ENCODE measurements at regions not wholly inside any gene's neighbourhood (a gene's known extent, or its start where the extent isn't known, plus 50 kb on each side); places are given as distances from the start of the nearest gene placed in this dataset.
"Not testable (repeated sequence)": the region's sequence is repeated elsewhere in the genome, so short reads cannot be mapped to it uniquely, and the experiment has no call there.

DNA sequence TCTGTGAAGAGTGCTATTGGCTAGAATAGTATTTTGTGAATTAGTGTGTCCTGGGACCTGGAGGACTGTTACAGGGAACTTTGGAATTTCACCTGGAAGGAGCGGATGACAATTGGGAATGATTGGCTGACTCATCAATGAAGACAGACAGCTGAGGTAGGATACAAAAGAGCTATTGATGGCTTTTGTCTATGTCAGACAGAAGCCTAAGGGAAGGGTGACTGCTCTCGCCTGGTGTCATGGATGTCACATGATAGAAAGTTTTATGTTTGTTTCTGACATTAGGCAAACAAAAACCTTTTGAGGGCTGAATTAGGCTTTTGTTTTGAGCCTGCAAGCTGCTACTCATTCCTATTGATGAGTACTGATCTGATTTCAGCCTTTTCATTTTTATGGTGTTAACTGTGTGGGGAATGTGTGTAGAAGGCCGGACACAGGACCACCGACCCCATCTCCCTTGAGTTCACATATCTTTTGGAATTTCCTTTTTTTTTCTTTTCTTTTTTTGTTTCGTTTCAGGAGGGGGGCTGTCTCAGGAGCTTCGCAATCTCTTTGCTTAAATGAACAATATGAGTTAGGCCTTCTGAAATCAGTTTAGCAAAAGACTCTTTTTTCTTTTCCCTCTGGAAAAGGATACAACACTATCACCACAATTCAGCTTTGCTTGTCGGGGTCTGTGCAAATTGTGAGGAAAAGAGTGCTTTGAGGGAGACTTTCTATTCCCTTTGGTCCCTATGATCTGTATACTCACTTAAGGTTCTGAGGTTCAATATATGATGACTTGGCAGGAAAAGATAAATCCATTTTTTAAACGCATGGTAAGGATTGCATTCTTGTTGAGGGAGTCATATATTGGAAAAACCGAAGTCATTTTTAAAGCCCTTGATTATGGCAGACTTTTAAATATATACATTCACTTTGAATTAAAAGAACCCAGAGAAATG is 207.9 kb upstream of the FIGN start:
- intact Hi-C loops (cut with DNase I) = no loop called here
- no peaks in the 10 kb centered on the region for H3K4me1 ChIP-seq (replicated peaks)
- no peak for DNase-seq (ENCODE audit: low spot score)
- H3K4me3 ChIP-seq = no peak overlapping the region
- no peak overlapping the region for H3K27ac ChIP-seq
- H3K9me3 ChIP-seq = no peaks in the 10 kb centered on the region
- H3K36me3 ChIP-seq = no peaks in the 10 kb centered on the region
- no peaks in the 10 kb centered on the region for H3K27me3 ChIP-seq (replicated peaks; ENCODE audit: insufficient read depth)
- WGBS = 76% methylated on average over 9 of the region's 9 CpGs
- TF ChIP-seq POLR2A (IDR thresholded peaks at IDR 0.05) = no peak

DNA sequence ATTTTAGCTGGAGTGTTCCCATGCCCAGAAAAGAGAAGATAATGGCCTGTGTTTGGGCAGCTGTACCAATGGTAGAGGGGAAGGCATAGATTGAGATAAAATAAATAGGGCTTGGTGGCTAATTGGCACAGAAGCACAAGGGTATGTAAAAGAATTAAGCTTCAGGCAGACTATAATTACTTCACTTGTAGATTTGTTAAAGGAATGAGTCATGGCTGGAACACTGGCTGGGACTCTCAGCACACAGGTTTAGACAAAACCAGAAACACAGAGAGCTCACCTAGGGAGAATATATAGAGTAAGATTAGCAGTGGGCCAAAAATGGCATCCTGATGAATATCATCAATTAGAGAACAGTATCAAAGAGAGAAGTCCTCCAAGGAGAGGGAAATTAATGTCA is 198.3 kb upstream of the FIGN start:
- Histone ChIP-seq H3K36me3 (no peaks in the 10 kb centered on the region), H3K27ac (no peak overlapping the region), H3K4me1 (replicated peaks) (no peaks in the 10 kb centered on the region), H3K9me3 (no peaks in the 10 kb centered on the region), H3K4me3 (no peak overlapping the region), H3K27me3 (replicated peaks; ENCODE audit: insufficient read depth) (no peaks in the 10 kb centered on the region)
- intact Hi-C loops (cut with DNase I) = no loop called here
- DNase-seq (ENCODE audit: low spot score) = no peak
- TF ChIP-seq POLR2AphosphoS5 (IDR thresholded peaks at IDR 0.05) (no peak), POLR2A (IDR thresholded peaks at IDR 0.05) (no peak)
- TF ChIP-seq, protein P1, sequence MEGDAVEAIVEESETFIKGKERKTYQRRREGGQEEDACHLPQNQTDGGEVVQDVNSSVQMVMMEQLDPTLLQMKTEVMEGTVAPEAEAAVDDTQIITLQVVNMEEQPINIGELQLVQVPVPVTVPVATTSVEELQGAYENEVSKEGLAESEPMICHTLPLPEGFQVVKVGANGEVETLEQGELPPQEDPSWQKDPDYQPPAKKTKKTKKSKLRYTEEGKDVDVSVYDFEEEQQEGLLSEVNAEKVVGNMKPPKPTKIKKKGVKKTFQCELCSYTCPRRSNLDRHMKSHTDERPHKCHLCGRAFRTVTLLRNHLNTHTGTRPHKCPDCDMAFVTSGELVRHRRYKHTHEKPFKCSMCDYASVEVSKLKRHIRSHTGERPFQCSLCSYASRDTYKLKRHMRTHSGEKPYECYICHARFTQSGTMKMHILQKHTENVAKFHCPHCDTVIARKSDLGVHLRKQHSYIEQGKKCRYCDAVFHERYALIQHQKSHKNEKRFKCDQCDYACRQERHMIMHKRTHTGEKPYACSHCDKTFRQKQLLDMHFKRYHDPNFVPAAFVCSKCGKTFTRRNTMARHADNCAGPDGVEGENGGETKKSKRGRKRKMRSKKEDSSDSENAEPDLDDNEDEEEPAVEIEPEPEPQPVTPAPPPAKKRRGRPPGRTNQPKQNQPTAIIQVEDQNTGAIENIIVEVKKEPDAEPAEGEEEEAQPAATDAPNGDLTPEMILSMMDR (IDR thresholded peaks at IDR 0.05) = no peak

DNA sequence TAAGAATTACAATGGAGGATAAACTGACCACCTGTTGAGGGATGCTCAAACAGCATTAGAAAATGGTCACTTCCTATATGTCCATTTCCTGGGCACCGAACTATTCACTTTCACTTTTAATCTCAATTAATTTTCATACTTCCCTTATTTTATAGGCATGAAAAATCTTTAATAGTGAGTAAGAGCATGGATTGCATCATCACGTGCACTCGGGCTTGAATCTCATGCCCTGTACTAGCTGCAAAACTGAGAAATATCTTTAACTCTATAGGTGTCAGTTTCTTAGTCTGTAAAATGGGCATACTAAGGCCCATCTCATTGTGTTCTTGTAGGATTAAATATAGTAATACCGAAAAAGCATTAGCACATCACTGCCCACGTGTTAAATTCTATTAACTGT is 183.9 kb upstream of the FIGN start:
- intact Hi-C loops (cut with DNase I) = no loop called here
- TF ChIP-seq POLR2A (IDR thresholded peaks at IDR 0.05) = no peak
- TF ChIP-seq, protein P1 (IDR thresholded peaks at IDR 0.05) = no peak
- TF ChIP-seq POLR2AphosphoS5 (IDR thresholded peaks at IDR 0.05) = no peak
- WGBS = 78% methylated on average over 5 of the region's 5 CpGs
- Histone ChIP-seq H3K27ac (no peak overlapping the region), H3K4me3 (no peak overlapping the region), H3K36me3 (no peaks in the 10 kb centered on the region), H3K27me3 (replicated peaks; ENCODE audit: insufficient read depth) (no peaks in the 10 kb centered on the region), H3K9me3 (no peaks in the 10 kb centered on the region), H3K4me1 (replicated peaks) (no peaks in the 10 kb centered on the region)
- DNase-seq (ENCODE audit: low spot score) = no peak

DNA sequence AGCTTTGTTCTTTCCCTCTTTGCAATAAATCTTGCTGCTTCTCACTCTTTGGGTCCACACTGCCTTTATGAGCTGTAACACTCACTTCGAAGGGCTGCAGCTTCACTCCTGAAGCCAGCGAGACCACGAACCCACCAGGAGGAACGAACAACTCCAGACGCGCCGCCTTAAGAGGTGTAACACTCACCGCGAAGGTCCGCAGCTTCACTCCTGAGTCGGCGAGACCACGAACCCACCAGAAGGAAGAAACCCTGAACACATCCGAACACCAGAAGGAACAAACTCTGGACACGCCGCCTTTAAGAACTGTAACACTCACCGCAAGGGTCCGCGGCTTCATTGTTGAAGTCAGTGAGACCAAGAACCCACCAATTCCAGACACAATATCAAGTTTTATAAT is 178.7 kb upstream of the FIGN start:
- intact Hi-C loops (cut with DNase I); H3K4me1 ChIP-seq (replicated peaks); H3K4me3 ChIP-seq; H3K36me3 ChIP-seq; H3K27ac ChIP-seq; H3K27me3 ChIP-seq (replicated peaks; ENCODE audit: insufficient read depth); DNase-seq (ENCODE audit: low spot score); H3K9me3 ChIP-seq: not testable (repeated sequence)
- WGBS = 97% methylated on average over 19 of the region's 19 CpGs

DNA sequence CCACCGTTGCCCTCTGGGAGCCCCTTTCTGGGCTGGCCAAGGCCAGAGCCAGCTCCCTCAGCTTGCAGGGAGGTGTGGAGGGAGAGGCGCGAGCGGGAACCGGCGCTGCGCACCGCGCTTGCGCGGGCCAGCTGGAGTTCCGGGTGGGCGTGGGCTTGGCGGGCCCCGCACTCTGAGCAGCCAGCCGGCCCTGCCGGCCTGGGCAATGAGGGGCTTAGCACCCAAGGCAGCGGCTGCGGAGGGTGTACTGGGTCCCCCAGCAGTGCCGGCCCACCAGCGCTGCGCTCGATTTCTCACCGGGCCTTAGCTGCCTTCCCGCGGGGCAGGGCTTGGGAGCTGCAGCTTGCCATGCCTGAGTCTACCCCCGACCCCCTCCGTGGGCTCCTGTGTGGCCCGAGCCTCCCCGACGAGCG is 177.7 kb upstream of the FIGN start:
- 98% methylated on average over 12 of the region's 32 CpGs for WGBS

DNA sequence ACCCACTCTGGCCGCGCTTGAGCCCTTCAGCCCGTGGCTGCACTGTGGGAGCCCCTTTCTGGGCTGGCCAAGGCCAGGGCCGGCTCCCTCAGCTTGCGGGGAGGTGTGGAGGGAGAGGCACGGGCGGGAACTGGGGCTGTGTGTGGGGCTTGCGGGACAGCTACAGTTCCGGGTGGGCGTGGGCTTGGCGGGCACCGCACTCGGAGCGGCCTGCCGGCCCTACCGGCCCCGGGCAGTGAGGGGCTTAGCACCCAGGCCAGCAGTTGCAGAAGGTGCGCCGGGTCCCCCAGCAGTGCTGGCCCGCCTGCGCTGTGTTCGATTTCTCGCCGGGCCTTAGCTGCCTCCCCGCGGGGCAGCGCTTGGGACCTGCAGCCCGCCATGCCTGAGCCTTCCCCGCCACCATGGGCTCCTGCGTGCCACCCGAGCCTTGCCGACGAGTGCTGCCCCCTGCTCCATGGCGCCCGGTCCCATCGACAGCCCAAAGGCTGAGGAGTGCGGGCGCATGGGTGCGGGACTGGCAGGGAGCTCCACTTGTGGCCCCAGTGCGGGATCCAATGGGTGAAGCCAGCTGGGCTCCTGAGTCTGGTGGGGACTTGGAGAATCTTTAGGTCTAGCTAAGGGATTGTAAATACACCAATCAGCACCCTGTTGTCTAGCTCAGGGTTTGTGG is 173.7 kb upstream of the FIGN start:
- H3K9me3 ChIP-seq = no peaks in the 10 kb centered on the region
- no peak for DNase-seq (ENCODE audit: low spot score)
- no peaks in the 10 kb centered on the region for H3K4me1 ChIP-seq (replicated peaks)
- no peak overlapping the region for H3K27ac ChIP-seq
- 98% methylated on average over 32 of the region's 40 CpGs for WGBS
- intact Hi-C loops (cut with DNase I) = no loop called here
- TF ChIP-seq, protein P1 (IDR thresholded peaks at IDR 0.05) = no peak
- no peak for TF ChIP-seq POLR2A (IDR thresholded peaks at IDR 0.05)
- no peak for TF ChIP-seq POLR2AphosphoS5 (IDR thresholded peaks at IDR 0.05)
- H3K4me3 ChIP-seq = no peak overlapping the region
- H3K36me3 ChIP-seq = no peaks in the 10 kb centered on the region
- no peaks in the 10 kb centered on the region for H3K27me3 ChIP-seq (replicated peaks; ENCODE audit: insufficient read depth)

More for the DNA sequence above, 177.7 kb upstream of the FIGN start:
- H3K4me1 ChIP-seq (replicated peaks); DNase-seq (ENCODE audit: low spot score); H3K4me3 ChIP-seq; intact Hi-C loops (cut with DNase I); H3K36me3 ChIP-seq; H3K27me3 ChIP-seq (replicated peaks; ENCODE audit: insufficient read depth); H3K9me3 ChIP-seq; H3K27ac ChIP-seq: not testable (repeated sequence)
